CD4-positive, CD25-positive, alpha-beta regulatory T cell (primary cell): ENCODE measurements at regions not wholly inside any gene's neighbourhood (a gene's known extent, or its start where the extent isn't known, plus 50 kb on each side); places are given as distances from the start of the nearest gene placed in this dataset.

Experiments used
- ATAC-seq, 2 donors: fragments of 150-1000 bp; cut with Tn5 transposase; one replicate each; pipeline ENCODE4 v1.10.0; 2021; ENCODE audit warnings: low read depth in 2 of 2, moderate number of reproducible peaks in 2 of 2, moderate library complexity in 1 of 2
- DNase-seq, 3 donors: peaks; one replicate each; pipeline versions ENCODE4 v3.0.0 to v3.0.0-alpha.2; 2012 to 2022; ENCODE audit warnings: mixed read lengths in 1 of 3
- H3K27ac ChIP-seq: one replicate; pipeline ENCODE4 v1.7.0; 2013; ENCODE audit warnings: mild to moderate bottlenecking, low read length; ENCODE audit not compliant: insufficient read depth, poor library complexity, severe bottlenecking
- H3K27me3 ChIP-seq: one replicate; pipeline ENCODE4 v1.7.0; 2013; ENCODE audit warnings: low read length; ENCODE audit not compliant: control insufficient read depth, insufficient read depth
- H3K36me3 ChIP-seq: one replicate; pipeline ENCODE4 v1.7.0; 2013; ENCODE audit warnings: mild to moderate bottlenecking, low read length, moderate library complexity; ENCODE audit not compliant: control insufficient read depth, insufficient read depth
- H3K4me1 ChIP-seq: 2 replicates; pipeline ENCODE4 v1.7.0; 2013; ENCODE audit warnings: mild to moderate bottlenecking, low read length; ENCODE audit not compliant: insufficient read depth, control insufficient read depth, poor library complexity, severe bottlenecking
- H3K4me3 ChIP-seq: one replicate; pipeline ENCODE4 v1.7.0; 2013; ENCODE audit warnings: low read depth, mild to moderate bottlenecking, low read length, moderate library complexity
- H3K9me3 ChIP-seq, 2 experiments: 1 replicate in 1 of 2; 2 replicates in 1 of 2; pipeline ENCODE4 v1.7.0; 2013; ENCODE audit warnings: low read length in 2 of 2, mild to moderate bottlenecking in 1 of 2, moderate library complexity in 1 of 2; ENCODE audit not compliant: control insufficient read depth in 2 of 2
- H3K27ac Mint-ChIP-seq, 3 donors: one replicate each; pipeline ENCODE4 v1.8.0; 2020 to 2022; ENCODE audit warnings: mild to moderate bottlenecking in 3 of 3, mixed read lengths in 3 of 3, moderate library complexity in 2 of 3
- H3K27me3 Mint-ChIP-seq: one replicate; pipeline ENCODE4 v1.8.0; 2022; ENCODE audit warnings: mild to moderate bottlenecking, mixed read lengths
- H3K36me3 Mint-ChIP-seq: one replicate; pipeline ENCODE4 v1.8.0; 2020; ENCODE audit warnings: mixed read lengths
- H3K4me1 Mint-ChIP-seq, 4 donors: one replicate each; pipeline ENCODE4 v1.8.0; 2020 to 2022; ENCODE audit warnings: mixed read lengths in 4 of 4, mild to moderate bottlenecking in 1 of 4
- H3K4me3 Mint-ChIP-seq, 4 donors: one replicate each; pipeline ENCODE4 v1.8.0; 2020 to 2022; ENCODE audit warnings: mild to moderate bottlenecking in 4 of 4, mixed read lengths in 4 of 4, moderate library complexity in 3 of 4
- H3K9me3 Mint-ChIP-seq, 7 donors: one replicate each; pipeline ENCODE4 v1.8.0; 2020 to 2022; ENCODE audit warnings: mixed read lengths in 7 of 7, mild to moderate bottlenecking in 3 of 7, moderate library complexity in 2 of 7

GRCh38 chr13:85887406-85887805 lies 88.2 kb upstream of the SLITRK6 start:
- H3K4me3 ChIP-seq, result no peak overlapping the region
- H3K9me3 ChIP-seq, result peaks cover 0 to 5% of the 10 kb centered on the region in 2 experiments
- Mint-ChIP-seq H3K27me3 (no peaks in the 10 kb centered on the region), H3K9me3 (peaks cover 0 to 9% (median 2%) of the 10 kb centered on the region in 7 donors), H3K36me3 (no peaks in the 10 kb centered on the region), H3K4me1 (no peaks in the 10 kb centered on the region), H3K27ac (no peak overlapping the region), H3K4me3 (no peak overlapping the region)
- DNase-seq, result no peak
- no peaks in the 10 kb centered on the region for H3K36me3 ChIP-seq
- no peaks in the 10 kb centered on the region for H3K4me1 ChIP-seq
- ATAC-seq, result no peak
- H3K27ac ChIP-seq, result no peak overlapping the region
- H3K27me3 ChIP-seq, result no peaks in the 10 kb centered on the region

GRCh38 chr13:85879014-85879413 lies 79.8 kb upstream of the SLITRK6 start:
- Histone ChIP-seq H3K27me3 (no peaks in the 10 kb centered on the region), H3K4me3 (no peak overlapping the region), H3K36me3 (no peaks in the 10 kb centered on the region), H3K4me1 (no peaks in the 10 kb centered on the region), H3K27ac (no peak overlapping the region), H3K9me3 (peaks cover 0 to 8% of the 10 kb centered on the region in 2 experiments)
- no peak overlapping the region for H3K27ac Mint-ChIP-seq
- no peak overlapping the region for H3K4me3 Mint-ChIP-seq
- no peaks in the 10 kb centered on the region for H3K27me3 Mint-ChIP-seq
- ATAC-seq (no peak), DNase-seq (no peak)
- H3K4me1 Mint-ChIP-seq, result no peaks in the 10 kb centered on the region
- H3K9me3 Mint-ChIP-seq, result peaks cover 0 to 20% (median 4%) of the 10 kb centered on the region in 7 donors
- H3K36me3 Mint-ChIP-seq, result no peaks in the 10 kb centered on the region

GRCh38 chr13:85864963-85865530 lies 65.8 kb upstream of the SLITRK6 start:
- ATAC-seq (no peak), DNase-seq (no peak)
- no peak overlapping the region for H3K4me3 ChIP-seq
- H3K4me1 Mint-ChIP-seq, result no peaks in the 10 kb centered on the region
- H3K36me3 ChIP-seq, result no peaks in the 10 kb centered on the region
- peaks cover 0 to 10% (median 6%) of the 10 kb centered on the region in 7 donors for H3K9me3 Mint-ChIP-seq
- H3K36me3 Mint-ChIP-seq, result no peaks in the 10 kb centered on the region
- no peaks in the 10 kb centered on the region for H3K27me3 Mint-ChIP-seq
- H3K4me3 Mint-ChIP-seq, result no peak overlapping the region
- H3K27ac Mint-ChIP-seq, result no peak overlapping the region
- H3K4me1 ChIP-seq, result no peaks in the 10 kb centered on the region
- no peak overlapping the region for H3K27ac ChIP-seq
- H3K27me3 ChIP-seq, result no peaks in the 10 kb centered on the region
- peaks cover 0 to 3% of the 10 kb centered on the region in 2 experiments for H3K9me3 ChIP-seq

GRCh38 chr13:85853901-85854663 lies 54.9 kb upstream of the SLITRK6 start:
- peaks cover 3% of the 10 kb centered on the region for H3K36me3 Mint-ChIP-seq
- no peaks in the 10 kb centered on the region for H3K4me1 Mint-ChIP-seq
- H3K27me3 Mint-ChIP-seq, result no peaks in the 10 kb centered on the region
- no peak overlapping the region for H3K27ac ChIP-seq
- peaks cover 0 to 14% of the 10 kb centered on the region in 2 experiments for H3K9me3 ChIP-seq
- no peak overlapping the region for H3K4me3 Mint-ChIP-seq
- no peaks in the 10 kb centered on the region for H3K36me3 ChIP-seq
- H3K4me1 ChIP-seq, result no peaks in the 10 kb centered on the region
- H3K27me3 ChIP-seq, result no peaks in the 10 kb centered on the region
- DNase-seq, result no peak
- peaks cover 5 to 16% (median 10%) of the 10 kb centered on the region in 7 donors for H3K9me3 Mint-ChIP-seq
- ATAC-seq, result no peak
- no peak overlapping the region for H3K4me3 ChIP-seq
- no peak overlapping the region for H3K27ac Mint-ChIP-seq

- Histone ChIP-seq H3K36me3 (no peaks in the 10 kb centered on the region), H3K27me3 (no peaks in the 10 kb centered on the region), H3K27ac (no peak overlapping the region), H3K4me3 (no peak overlapping the region), H3K9me3 (peaks cover 0 to 14% of the 10 kb centered on the region in 2 experiments), H3K4me1 (no peaks in the 10 kb centered on the region)
- Mint-ChIP-seq H3K27me3 (no peaks in the 10 kb centered on the region), H3K4me3 (no peak overlapping the region), H3K4me1 (no peaks in the 10 kb centered on the region), H3K27ac (no peak overlapping the region), H3K9me3 (peaks cover 5 to 17% (median 9%) of the 10 kb centered on the region in 7 donors), H3K36me3 (peaks cover 3% of the 10 kb centered on the region)
- ATAC-seq (no peak), DNase-seq (no peak)
These were observed 54.1 kb upstream of the SLITRK6 start for GRCh38 chr13:85853161-85853894.
